GM21825 (cell line): ENCODE measurements at regions not wholly inside any gene's neighbourhood (a gene's known extent, or its start where the extent isn't known, plus 50 kb on each side); places are given as distances from the start of the nearest gene placed in this dataset.
"Not testable (repeated sequence)": the region's sequence is repeated elsewhere in the genome, so short reads cannot be mapped to it uniquely, and the experiment has no call there.

Experiments used
- ATAC-seq: cut with Tn5 transposase; IDR thresholded peaks from one replicate; pipeline ENCODE4 v1.9.1; 2021; ENCODE audit warnings: mild to moderate bottlenecking, moderate library complexity; ENCODE audit not compliant: unreplicated experiment

GRCh38 chr3:162684260-162684659 lies 1187.7 kb downstream of the OTOL1 start:
- no peak for ATAC-seq

GRCh38 chr3:162699291-162699690 lies 1202.7 kb downstream of the OTOL1 start:
- ATAC-seq, result no peak

- no peak for ATAC-seq
Measured at GRCh38 chr3:162701211-162701610, 1204.6 kb downstream of the OTOL1 start.

- ATAC-seq, result no peak
Measured at GRCh38 chr3:162702768-162703385, 1206.3 kb downstream of the OTOL1 start.

- ATAC-seq, result no peak
Measured at GRCh38 chr3:162704238-162704637, 1207.6 kb downstream of the OTOL1 start.

GRCh38 chr3:162704799-162705385 lies 1208.3 kb downstream of the OTOL1 start:
- ATAC-seq, result no peak

GRCh38 chr3:162708394-162708793 lies 1211.8 kb downstream of the OTOL1 start:
- not testable (repeated sequence) for ATAC-seq

GRCh38 chr3:162708942-162709706 lies 1212.5 kb downstream of the OTOL1 start:
- not testable (repeated sequence) for ATAC-seq

GRCh38 chr3:162710332-162711112 lies 1213.9 kb downstream of the OTOL1 start:
- no peak for ATAC-seq

GRCh38 chr3:162717074-162717473 lies 1220.5 kb downstream of the OTOL1 start:
- not testable (repeated sequence) for ATAC-seq

- ATAC-seq, result no peak
Measured at GRCh38 chr3:162718697-162719096, 1222.1 kb downstream of the OTOL1 start.

GRCh38 chr3:162719684-162720341 lies 1223.2 kb downstream of the OTOL1 start:
- ATAC-seq, result no peak

- ATAC-seq, result no peak
Measured at GRCh38 chr3:162721736-162722135, 1225.1 kb downstream of the OTOL1 start.

GRCh38 chr3:162722337-162722736 lies 1225.7 kb downstream of the OTOL1 start:
- no peak for ATAC-seq

- not testable (repeated sequence) for ATAC-seq
Measured at GRCh38 chr3:162722796-162723195, 1226.2 kb downstream of the OTOL1 start.

- no peak for ATAC-seq
Measured at GRCh38 chr3:162729686-162730085, 1233.1 kb downstream of the OTOL1 start.

- not testable (repeated sequence) for ATAC-seq
Measured at GRCh38 chr3:162731961-162732360, 1235.4 kb downstream of the OTOL1 start.

- ATAC-seq, result no peak
Measured at GRCh38 chr3:162738784-162739183, 1242.2 kb downstream of the OTOL1 start.

GRCh38 chr3:162740941-162741596 lies 1244.5 kb downstream of the OTOL1 start:
- ATAC-seq, result no peak

- no peak for ATAC-seq
Measured at GRCh38 chr3:162742159-162742717, 1245.6 kb downstream of the OTOL1 start.
